Effector CD4-positive, alpha-beta T cell (primary cell): ENCODE measurements at regions not wholly inside any gene's neighbourhood (a gene's known extent, or its start where the extent isn't known, plus 50 kb on each side); places are given as distances from the start of the nearest gene placed in this dataset.
"Not testable (repeated sequence)": the region's sequence is repeated elsewhere in the genome, so short reads cannot be mapped to it uniquely, and the experiment has no call there.

Experiments
- DNase-seq: peaks from one replicate; pipeline ENCODE4 v3.0.0-alpha.2; 2020

DNA sequence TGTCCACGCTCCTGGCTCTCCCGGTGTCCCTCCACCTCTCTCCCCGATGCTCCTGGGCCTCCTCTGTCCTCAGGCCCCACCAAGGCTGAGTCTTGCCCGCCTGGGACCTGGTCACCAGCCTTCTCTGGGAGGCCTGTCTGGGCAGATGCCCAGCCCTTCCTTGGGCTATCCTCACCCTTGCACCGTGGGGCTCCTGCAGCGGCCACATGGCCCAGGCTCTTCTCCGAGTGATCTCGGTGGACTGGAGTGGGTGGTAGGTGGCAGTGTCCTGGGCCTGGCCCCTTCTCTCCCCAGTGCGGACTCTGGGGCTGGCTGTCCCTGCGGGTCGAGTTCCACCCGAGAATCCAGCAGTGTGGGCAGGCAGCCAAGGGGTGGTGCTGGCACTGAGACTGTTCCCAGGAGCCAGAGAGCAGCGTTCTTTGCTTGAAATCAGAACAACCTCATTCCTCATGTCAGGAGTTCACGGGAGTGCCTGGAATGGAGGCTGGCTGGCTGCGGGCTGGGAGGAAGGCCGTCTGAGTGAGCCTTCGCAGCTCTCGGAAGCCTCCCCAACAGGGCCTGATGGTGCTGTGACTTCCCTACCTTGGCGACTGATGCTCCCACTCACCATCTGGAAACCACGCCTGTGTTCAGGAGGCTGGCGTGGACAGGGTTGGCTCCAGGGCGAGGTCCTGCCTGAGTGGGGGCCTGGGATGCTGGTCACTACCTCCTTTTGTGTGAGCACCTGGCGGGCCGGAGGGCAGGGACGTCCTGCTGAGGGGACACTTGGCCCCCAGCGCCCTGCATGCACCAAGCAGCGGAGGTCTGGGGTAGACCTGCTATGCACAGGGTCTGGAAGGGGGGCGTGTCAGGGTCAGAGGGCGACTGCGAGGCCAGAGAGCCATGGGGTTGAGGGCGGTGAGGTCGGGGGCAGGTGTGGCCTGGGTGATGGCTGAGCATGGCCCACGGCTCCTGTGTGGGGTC, 113.9 kb downstream of the TMEM121 start:
- DNase-seq, result not testable (repeated sequence)

DNA sequence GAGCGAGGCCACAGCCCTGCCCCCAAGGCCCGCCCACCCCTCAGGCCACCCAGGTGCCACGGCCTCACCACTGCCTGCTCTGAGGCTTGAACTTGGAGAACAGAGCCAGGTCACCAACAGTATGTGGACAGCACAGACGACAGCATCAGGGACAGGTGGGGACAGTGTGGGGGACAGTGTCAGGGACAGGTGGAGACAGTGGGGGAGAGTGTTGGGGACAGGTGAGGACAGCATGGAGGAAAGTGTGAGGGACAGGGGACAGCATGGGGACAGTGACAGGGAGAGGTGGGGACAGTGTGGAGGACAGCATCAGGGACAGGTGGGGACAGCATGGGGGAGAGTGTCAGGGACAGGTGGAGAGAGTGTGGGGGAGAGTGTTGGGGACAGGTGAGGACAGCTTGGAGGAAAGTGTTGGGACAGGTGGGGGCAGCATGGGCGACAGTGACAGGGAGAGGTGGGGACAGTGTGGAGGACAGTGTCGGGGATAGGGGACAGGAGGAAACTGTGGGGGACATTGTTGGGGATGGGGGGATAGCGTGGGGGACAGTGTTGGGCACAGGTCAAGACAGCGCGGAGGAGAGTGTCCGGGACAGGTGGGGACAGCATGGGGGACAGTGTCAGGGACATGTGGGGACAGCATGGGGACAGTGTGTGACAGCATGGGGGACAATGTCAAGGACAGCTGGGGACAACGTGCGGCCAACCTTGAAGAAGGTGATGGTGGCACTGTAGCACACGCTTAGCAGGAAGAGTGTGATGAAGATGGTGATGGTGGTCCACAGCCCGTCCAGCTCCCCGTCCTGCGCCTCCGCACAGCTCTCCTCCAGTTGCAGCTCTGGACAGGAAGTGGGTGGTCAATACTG, 114.9 kb downstream of the TMEM121 start:
- DNase-seq, result no peak

DNA sequence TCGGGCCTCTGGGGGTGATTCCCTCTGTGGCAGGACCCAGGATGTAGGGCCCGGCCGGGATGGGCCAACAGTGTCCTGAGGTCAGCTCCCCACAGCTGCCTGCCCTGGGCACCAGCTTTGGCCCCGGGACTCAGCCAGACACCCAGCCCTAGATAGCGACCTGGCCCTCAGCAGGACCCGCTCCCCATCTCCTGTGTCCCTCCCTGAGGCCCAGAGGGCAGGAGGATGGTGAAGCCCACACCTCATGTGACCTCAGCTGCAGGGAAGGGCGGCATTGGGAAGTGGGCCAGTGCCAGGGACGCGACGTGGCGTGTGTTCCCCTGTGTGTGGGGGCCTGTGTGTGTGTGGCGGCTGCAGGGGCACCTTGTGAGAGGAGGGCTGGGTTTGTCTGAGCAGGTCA, 115.6 kb downstream of the TMEM121 start:
- not testable (repeated sequence) for DNase-seq

DNA sequence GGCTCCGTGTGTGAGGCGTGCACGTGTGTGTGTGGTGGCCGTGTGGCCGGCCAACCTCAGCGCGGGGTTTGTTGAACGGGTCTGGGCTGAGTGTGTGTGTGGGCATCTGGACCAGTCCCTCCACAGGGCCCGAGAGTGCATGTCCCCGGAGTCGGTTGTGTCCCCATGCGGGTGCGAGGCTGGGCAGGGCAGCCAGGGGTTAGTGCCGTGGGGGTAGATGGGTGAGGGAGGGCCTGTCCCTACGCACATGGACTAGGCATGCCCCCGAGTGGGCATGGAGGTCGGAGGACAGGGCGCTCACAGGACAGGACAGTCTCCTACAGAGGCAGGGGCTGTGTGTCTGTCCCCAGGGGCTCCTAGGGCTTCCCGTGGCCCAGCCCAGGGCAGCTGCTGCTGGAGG, 116.1 kb downstream of the TMEM121 start:
- DNase-seq, result not testable (repeated sequence)

DNA sequence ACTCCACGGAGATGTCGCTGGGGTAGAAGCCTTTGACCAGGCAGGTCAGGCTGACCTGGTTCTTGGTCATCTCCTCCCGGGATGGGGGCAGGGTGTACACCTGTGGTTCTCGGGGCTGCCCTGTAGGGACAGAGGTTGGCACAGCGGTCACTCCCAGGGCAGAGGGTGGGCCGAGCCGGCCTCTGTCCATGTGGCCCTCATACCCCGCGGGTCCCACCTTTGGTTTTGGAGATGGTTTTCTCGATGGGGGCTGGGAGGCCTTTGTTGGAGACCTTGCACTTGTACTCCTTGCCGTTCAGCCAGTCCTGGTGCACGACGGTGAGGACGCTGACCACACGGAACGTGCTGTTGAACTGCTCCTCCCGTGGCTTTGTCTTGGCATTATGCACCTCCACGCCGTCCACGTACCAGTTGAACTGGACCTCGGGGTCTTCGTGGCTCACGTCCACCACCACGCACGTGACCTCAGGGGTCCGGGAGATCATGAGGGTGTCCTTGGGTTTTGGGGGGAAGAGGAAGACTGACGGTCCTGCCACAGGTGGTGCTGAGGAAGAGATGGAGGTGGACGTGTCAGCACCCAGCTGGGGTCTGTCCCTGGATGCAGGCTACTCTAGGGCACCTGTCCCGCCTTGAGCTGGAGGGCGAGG, 117.1 kb downstream of the TMEM121 start:
- DNase-seq, result not testable (repeated sequence)

DNA sequence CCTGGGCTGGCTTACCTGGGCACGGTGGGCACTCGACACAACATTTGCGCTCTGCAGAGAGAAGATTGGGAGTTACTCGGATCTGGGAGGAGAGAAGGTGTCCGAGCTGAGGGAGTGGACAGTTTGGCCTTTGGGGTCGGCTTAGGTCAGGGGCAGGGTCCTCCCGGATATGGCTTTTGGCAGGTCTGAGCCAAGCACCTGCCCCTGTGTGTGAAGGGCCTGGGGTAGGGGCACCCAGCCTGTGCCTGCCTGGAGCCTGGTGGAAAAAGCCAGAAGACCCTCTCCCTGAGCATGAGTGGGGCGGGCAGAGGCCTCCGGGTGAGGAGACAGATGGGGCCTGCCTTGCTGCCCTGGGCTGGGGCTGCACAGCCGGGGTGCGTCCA, 117.7 kb downstream of the TMEM121 start:
- DNase-seq, result not testable (repeated sequence)

DNA sequence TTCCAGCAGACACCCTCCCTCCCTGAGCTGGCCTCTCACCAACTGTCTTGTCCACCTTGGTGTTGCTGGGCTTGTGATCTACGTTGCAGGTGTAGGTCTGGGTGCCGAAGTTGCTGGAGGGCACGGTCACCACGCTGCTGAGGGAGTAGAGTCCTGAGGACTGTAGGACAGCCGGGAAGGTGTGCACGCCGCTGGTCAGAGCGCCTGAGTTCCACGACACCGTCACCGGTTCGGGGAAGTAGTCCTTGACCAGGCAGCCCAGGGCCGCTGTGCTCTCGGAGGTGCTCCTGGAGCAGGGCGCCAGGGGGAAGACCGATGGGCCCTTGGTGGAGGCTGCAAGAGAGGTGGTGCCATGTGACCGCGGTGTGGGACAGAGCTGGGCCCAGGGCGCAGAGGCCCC, 118.1 kb downstream of the TMEM121 start:
- not testable (repeated sequence) for DNase-seq

DNA sequence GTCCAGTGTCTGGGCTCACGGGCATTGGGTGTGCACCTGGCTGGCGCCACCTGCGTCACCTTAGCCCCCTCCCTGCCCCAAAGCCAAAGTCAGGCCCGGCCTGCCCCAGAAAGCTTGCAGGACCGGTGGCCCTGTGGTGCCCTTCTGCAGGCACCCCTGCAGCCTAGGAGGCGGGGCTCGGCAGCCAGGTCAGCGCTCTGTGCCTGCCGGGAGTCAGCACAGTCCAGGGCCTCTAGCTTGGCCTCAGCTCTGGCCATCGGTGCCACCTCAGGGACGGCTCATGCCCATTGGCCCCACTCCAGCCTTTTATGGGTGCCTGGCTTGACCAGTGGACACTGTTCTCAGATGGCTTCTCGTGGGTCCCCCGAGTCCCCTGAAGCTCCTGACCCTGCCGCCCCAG, 118.5 kb downstream of the TMEM121 start:
- not testable (repeated sequence) for DNase-seq

DNA sequence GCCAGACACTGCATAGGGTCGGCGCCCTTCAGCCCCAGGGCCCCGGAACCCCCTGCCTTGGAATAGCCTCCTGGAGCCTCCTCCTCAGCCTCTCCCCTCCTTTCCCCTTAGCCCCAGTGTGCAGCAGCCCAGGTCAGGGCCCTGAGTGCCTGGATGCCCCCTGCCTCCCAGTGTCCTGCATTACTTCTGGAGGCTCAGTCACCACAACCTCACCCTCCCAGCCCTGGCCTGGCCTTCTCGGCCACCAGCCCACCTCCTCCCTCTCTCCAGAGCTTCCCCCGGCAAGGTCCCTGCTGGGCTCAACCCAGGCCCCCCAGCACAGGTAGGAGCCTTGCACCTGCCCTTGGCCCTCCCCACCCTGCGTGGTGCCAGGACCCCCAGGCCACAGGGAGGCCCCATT, 119.0 kb downstream of the TMEM121 start:
- DNase-seq, result not testable (repeated sequence)

DNA sequence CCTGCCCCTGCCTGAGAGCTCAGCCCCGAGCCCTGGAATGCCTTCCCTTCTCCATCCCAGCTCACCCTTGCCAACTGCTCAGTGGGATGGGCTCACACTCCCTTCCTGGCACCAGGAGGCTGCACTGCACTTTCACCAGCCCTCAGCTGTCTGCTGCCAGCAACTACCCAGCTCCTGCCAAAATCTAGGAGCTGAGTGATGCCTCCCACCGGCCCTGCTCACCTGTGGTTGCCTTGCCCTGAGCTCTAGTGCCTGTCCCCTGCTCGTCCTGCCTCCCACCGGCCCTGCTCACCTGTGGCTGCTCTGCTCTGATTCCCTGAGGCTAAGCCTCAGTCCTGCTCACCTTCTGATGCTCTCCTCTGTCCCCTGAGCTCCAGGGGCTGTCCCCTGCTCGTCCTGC, 119.8 kb downstream of the TMEM121 start:
- no peak for DNase-seq

DNA sequence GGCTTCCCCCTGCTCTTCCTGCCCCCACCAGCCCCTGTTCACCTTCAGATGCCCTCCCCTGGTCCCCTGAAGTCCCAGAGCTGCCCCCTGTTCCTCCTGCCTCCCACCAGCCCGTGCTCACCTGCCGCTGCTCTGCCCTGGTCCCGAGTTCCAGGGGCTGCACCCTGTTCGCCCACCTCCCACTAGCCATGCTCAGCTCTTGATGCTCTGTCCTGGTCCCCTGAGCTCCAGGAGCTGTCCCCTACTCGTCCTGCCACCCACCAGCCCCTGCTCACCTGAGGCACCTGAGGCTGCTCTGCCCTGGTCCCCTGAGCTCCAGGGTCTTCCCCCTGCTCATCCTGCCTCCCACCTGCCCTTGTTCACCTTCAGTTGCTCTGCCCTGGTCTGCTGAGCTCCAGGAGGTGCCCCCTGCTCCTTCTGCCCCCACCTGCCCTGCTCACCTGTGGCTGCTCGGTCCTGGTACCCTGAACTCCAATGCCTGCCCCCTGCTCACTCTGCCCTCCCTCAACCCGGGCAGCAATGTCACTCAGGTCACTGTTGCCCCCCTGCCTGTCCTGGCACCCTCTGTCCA, 120.4 kb downstream of the TMEM121 start:
- not testable (repeated sequence) for DNase-seq

DNA sequence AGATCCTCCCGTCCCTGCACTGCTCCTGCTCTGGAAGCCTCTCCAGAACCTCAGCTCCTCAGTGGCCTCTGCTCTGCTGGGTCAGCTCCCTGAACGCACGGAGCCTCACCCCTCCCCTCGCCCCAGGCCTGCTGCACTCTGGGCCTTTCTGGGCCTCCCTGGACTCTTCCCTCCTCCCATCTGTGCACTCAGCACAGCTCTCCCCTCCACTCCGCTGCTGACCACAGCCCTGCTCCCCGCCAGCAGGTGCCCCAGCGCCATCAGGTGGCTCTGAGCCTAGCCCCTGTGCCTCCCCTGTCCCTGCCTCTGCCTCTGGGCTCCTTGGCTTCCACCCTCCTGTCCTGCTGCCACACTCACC, 121.0 kb downstream of the TMEM121 start:
- not testable (repeated sequence) for DNase-seq

DNA sequence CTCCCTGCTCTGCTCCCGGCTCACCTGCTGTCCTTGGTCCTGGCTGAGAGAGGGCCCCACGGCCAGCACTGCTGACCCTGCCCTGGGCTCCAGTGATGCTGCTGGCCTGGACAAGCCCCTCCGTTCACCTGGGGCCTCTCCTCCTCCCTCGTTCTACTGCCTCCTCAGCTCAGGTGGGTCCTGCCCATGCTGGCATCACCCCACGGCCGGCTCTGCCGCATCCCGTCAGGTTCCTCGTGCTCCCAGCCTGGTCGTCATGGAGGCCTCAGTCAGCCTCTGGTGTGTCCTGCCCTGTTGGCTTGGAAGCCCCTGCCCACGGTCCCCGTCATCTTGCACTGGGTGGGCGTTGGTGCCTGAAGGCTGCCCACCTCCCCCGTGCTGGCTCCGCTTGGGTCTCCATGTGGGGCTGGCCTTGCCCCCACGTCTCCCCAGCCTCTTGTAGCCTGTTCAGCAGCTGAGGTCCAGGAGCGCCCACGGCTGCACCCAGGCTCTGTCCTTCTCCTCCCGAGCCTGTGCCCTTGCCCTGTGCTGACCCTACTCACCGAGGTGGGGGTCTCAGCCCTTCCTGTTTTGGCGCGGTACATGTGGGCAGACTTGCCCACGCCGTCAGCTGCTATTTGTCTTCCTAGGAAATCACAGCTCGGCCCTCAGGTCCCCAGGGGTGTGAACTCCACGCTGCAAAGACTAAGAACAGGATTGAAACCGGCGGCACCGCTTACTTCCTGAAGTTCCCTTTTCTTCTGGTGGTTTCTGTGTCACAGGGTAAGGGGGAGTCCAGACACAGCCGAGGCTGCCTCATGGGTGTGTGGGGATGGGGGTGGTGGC, 121.6 kb downstream of the TMEM121 start:
- DNase-seq, result no peak

DNA sequence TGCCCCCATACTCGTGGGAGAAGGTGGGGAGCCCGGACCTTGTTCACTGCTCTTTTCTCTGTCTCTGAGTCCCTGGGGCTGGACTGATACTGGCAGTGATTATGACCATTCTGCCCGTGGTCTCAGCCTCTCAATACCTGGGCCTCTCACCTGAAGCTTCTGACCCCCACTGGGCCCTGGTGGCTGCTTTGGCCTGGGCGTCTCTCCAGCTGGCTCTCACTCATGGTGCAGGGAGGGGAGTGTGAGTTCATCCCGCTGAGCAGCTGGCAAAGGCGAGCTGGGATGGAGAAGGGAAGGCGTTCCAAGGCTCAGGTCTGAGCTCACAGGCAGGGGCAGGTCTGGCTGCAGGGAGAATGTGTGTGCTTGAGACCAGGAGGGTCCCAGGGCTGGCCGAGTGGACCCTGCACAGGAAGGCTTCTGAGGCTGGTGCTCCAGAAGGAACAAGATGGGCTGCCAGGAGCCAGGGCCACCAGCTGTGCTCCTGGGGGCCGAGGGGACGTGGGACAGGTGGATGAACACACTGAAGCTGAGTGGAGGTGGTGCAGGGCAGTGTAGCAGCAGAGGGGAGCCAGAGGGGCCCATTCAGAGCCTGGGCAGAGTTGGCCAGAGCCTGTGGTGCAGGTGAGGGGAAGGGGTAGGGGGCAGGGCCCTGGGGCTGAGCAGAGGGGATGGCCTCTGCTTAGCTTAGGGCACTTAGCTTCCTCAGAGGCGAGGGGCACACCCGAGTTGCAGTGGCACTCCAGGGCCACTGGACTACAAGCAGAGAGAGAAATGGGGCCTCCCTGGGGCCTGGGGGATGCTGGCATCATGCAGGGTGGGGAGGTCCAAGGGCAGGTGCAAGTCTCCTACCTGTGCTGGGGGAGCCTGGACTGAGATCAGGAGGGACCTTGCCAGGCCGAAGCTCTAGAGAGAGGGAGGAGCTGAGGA, 122.5 kb downstream of the TMEM121 start:
- DNase-seq, result not testable (repeated sequence)

DNA sequence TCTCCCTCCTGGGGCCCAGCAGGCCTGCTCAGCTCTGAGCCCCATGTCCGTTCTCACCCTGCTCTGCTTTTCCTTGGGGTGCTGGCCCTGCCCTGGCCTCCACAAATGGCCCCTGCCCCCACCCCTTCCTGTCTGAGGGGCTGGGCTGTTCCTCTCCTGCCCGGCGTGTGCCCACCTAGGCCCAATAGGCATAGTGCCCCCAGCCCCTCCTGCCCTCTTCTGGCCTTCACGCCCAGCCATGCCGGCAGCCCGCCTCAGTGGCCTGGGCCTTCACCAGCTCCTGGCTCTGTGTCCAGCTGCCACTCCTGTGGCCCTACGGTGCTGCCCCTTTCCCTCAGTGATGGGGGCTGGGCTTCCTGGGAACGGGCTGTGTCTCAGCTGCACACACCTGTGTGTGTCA, 125.9 kb downstream of the TMEM121 start:
- DNase-seq, result not testable (repeated sequence)

DNA sequence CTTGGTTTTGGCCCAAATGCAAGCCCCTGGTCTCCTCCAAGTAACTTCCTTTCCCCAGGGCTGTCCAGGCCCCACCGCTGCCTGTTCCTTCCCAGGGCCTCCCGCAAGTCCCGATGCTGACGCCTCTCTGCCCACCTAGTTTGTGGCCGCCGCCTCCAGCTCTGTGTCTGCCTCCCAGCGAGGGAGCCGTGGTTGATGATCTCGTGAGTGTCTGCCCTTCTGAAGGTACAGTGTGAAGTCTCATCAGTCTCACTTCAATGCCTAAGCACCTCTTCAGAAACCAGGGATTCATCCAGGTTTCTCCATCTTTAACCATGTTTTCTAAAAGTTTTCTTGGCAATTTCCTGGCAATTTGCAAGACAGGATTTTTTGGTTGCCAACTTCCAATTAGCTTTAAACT, 127.5 kb downstream of the TMEM121 start:
- DNase-seq, result not testable (repeated sequence)

DNA sequence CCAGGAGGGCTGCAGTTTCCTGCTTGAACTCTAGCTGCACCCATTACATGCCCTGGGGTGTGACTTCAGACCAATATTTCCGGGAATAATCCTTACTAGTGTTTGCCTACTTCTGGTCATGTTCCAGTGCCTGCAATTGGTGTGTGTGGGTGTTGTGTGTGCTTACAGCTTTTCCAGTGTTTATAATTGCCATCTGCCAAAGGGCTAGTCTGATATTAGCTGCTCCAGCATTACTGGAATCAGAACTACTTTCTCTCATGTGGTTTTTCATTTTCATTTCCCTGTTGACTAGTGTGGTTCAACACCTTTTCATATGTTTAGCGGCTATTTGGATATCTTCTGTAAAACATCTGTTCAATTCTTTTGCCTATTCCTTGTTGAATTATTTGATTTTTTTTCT, 132.9 kb downstream of the TMEM121 start:
- DNase-seq, result not testable (repeated sequence)

DNA sequence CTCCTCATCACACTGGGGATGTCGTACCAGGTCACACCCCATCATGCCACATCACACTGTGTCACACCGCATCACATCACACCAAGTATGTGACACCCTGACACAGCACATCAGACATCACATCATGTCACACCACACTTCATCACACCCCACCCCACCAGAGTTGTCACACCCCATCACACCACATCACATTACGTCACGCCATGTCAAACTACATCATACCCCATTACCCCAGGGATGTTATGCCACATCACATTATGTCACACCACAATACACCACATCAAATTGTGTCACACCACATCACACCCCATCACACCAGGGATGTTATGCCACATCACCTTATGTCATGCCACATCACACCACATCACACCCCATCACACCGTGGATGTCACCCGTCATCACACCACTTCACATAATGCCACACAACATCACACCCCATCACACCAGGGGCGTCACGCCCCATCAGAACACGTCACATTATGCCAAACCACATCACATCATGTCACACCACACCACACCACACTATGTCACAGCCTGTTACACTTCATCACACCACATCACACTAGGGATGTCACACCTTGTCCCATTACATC, 133.6 kb downstream of the TMEM121 start:
- DNase-seq, result no peak

DNA sequence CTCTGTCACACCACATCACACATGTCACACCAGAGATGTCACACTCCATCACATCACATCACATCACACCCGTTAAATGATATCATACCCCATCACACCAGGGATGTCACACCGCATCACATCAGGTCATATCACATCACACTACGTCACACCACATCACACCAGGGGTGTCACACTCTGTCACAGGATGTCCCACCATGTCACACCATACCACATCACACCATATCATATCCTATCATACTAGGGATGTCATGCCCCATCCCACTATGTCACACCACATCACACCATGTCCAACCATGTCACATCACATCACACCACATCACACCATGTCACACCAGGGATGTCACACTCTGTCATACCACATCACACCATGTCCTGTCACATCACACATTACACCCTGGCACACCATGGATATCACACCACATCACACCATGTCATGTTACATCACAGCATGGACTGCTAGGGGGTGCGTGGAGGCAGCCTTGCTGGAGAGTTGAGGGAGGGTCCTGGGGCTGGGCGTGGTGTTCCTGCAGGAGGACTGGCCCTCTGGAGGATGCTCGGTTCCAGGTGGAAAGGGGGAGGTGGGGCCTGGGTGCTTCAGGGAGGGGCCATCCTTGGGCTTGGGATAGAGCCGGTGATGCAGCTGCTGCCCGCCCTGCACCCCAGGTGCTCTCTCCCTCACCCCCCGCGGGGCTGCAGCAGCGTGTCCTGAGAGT, 134.6 kb downstream of the TMEM121 start:
- DNase-seq, result no peak

DNA sequence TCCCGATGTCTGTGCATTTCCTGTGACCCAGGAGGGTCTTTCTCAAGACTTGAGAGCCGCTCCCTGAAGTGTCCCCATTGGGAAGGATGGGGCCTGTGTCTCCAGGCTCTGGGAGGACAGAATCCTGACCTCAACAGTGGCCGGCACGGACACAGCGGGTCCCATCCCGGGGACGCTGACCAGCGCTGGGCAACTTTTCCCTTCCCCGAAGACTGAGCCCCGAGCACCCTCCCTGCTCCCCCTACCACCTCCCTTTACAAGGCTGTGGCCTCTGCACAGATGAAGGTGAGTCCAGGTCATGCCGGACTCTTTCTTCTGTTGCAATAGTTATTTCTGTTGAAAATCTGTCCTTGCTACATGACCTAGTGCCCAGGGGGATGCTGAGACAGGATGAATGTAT, 135.7 kb downstream of the TMEM121 start:
- not testable (repeated sequence) for DNase-seq
